ENCODE measurements at regions not wholly inside any gene's neighbourhood (a gene's known extent, or its start where the extent isn't known, plus 50 kb on each side); places are given as distances from the start of the nearest gene placed in this dataset.

- H3K9me3 ChIP-seq, result peaks cover 0 to 5% (median 2%) of the 10 kb centered on the region in 4 donors
- DNase-seq, result no peak
- H3K27ac ChIP-seq, result no peak overlapping the region
- TF ChIP-seq POLR2AphosphoS5 (IDR thresholded peaks at IDR 0.05), result no peak
- no peak for TF ChIP-seq POLR2A (IDR thresholded peaks at IDR 0.05)
- no peak for TF ChIP-seq CTCF (IDR thresholded peaks at IDR 0.05)
- no peak for TF ChIP-seq EP300 (IDR thresholded peaks at IDR 0.05)
- H3K4me3 ChIP-seq, result no peak overlapping the region
- no peaks in the 10 kb centered on the region for H3K36me3 ChIP-seq
- H3K4me1 ChIP-seq, result no peaks in the 10 kb centered on the region
- no peak for ATAC-seq (ENCODE audit: low FRiP score in 2 of 2)
- WGBS, 2 donors, result 50 to 54% methylated on average over 7 of the region's 7 CpGs
- no peaks in the 10 kb centered on the region for H3K27me3 ChIP-seq
Measured at GRCh38 chr16:58938811-58939210, 204.7 kb upstream of the GOT2 start.

GRCh38 chr16:58937661-58938060 lies 203.5 kb upstream of the GOT2 start:
- 64 to 72% methylated on average over 5 of the region's 5 CpGs for WGBS, 2 donors
- H3K27me3 ChIP-seq, result no peaks in the 10 kb centered on the region
- no peaks in the 10 kb centered on the region for H3K36me3 ChIP-seq
- peaks cover 0 to 7% (median 3%) of the 10 kb centered on the region in 4 donors for H3K9me3 ChIP-seq
- TF ChIP-seq CTCF (IDR thresholded peaks at IDR 0.05) (no peak), POLR2AphosphoS5 (IDR thresholded peaks at IDR 0.05) (no peak), POLR2A (IDR thresholded peaks at IDR 0.05) (no peak), EP300 (IDR thresholded peaks at IDR 0.05) (no peak)
- no peak for DNase-seq
- H3K4me1 ChIP-seq, result no peaks in the 10 kb centered on the region
- no peak overlapping the region for H3K27ac ChIP-seq
- no peak overlapping the region for H3K4me3 ChIP-seq
- no peak for ATAC-seq (ENCODE audit: low FRiP score in 2 of 2)

GRCh38 chr16:58933186-58933585 lies 199.1 kb upstream of the GOT2 start:
- ATAC-seq (ENCODE audit: low FRiP score in 2 of 2), result no peak
- H3K9me3 ChIP-seq, result peaks cover 0 to 7% (median 3%) of the 10 kb centered on the region in 4 donors
- H3K27ac ChIP-seq, result no peak overlapping the region
- DNase-seq, result no peak
- 76 to 81% methylated on average over 3 of the region's 3 CpGs for WGBS, 2 donors
- no peak overlapping the region for H3K4me3 ChIP-seq
- no peaks in the 10 kb centered on the region for H3K27me3 ChIP-seq
- H3K4me1 ChIP-seq, result no peaks in the 10 kb centered on the region
- TF ChIP-seq CTCF (IDR thresholded peaks at IDR 0.05) (no peak), POLR2AphosphoS5 (IDR thresholded peaks at IDR 0.05) (no peak), EP300 (IDR thresholded peaks at IDR 0.05) (no peak), POLR2A (IDR thresholded peaks at IDR 0.05) (no peak)
- no peaks in the 10 kb centered on the region for H3K36me3 ChIP-seq

- Histone ChIP-seq H3K9me3 (peaks cover 0 to 7% (median 3%) of the 10 kb centered on the region in 4 donors), H3K4me3 (no peak overlapping the region), H3K36me3 (no peaks in the 10 kb centered on the region), H3K4me1 (no peaks in the 10 kb centered on the region), H3K27ac (no peak overlapping the region), H3K27me3 (no peaks in the 10 kb centered on the region)
- ATAC-seq (ENCODE audit: low FRiP score in 2 of 2) (no peak), DNase-seq (no peak)
- TF ChIP-seq POLR2A (IDR thresholded peaks at IDR 0.05) (no peak), CTCF (IDR thresholded peaks at IDR 0.05) (no peak), EP300 (IDR thresholded peaks at IDR 0.05) (no peak), POLR2AphosphoS5 (IDR thresholded peaks at IDR 0.05) (no peak)
- 83 to 87% methylated on average over 4 of the region's 4 CpGs for WGBS, 2 donors
Measured at GRCh38 chr16:58931436-58931835, 197.3 kb upstream of the GOT2 start.

GRCh38 chr16:58923094-58923493 lies 189.0 kb upstream of the GOT2 start:
- no peak for DNase-seq
- TF ChIP-seq POLR2AphosphoS5 (IDR thresholded peaks at IDR 0.05) (no peak), EP300 (IDR thresholded peaks at IDR 0.05) (no peak), POLR2A (IDR thresholded peaks at IDR 0.05) (no peak), CTCF (IDR thresholded peaks at IDR 0.05) (no peak)
- Histone ChIP-seq H3K27me3 (no peaks in the 10 kb centered on the region), H3K4me1 (no peaks in the 10 kb centered on the region), H3K4me3 (no peak overlapping the region), H3K36me3 (no peaks in the 10 kb centered on the region), H3K27ac (no peak overlapping the region), H3K9me3 (no peaks in the 10 kb centered on the region)
- 90 to 93% methylated on average over 2 of the region's 2 CpGs for WGBS, 2 donors
- no peak for ATAC-seq (ENCODE audit: low FRiP score in 2 of 2)

Measured in upper lobe of left lung (tissue), 6 donors.